HEK293T (cell line): ENCODE measurements at regions not wholly inside any gene's neighbourhood (a gene's known extent, or its start where the extent isn't known, plus 50 kb on each side); places are given as distances from the start of the nearest gene placed in this dataset.

Experiments
- BHLHE40 ChIP-seq: fragments of 450-650 bp; IDR thresholded peaks from 2 replicates; pipeline ENCODE4 v1.6.1; 2016; ENCODE audit warnings: mild to moderate bottlenecking, moderate library complexity, borderline replicate concordance
- CTBP1 ChIP-seq: fragments of 450-650 bp; IDR thresholded peaks from 2 replicates; pipeline ENCODE4 v1.6.1; 2016; ENCODE audit warnings: borderline replicate concordance
- ELF4 ChIP-seq: fragments of 450-650 bp; IDR thresholded peaks from 2 replicates; pipeline ENCODE4 v1.6.1; 2017; ENCODE audit warnings: antibody characterized with exemption
- FOXA1 ChIP-seq: fragments of 450-650 bp; IDR thresholded peaks from 2 replicates; pipeline ENCODE4 v1.6.1; 2016; ENCODE audit warnings: mild to moderate bottlenecking
- HDGF ChIP-seq: fragments of 450-650 bp; IDR thresholded peaks from 2 replicates; pipeline ENCODE4 v1.6.1; 2017; ENCODE audit warnings: antibody characterized with exemption, borderline replicate concordance
- L3MBTL2 ChIP-seq: fragments of 450-650 bp; conservative IDR thresholded peaks from 2 replicates; pipeline ENCODE4 v1.6.1; 2016; ENCODE audit warnings: mild to moderate bottlenecking
- LEF1 ChIP-seq: fragments of 450-650 bp; IDR thresholded peaks from 2 replicates; pipeline ENCODE4 v1.6.1; 2017; ENCODE audit warnings: mild to moderate bottlenecking, borderline replicate concordance
- NFRKB ChIP-seq: fragments of 450-650 bp; IDR thresholded peaks from 2 replicates; pipeline ENCODE4 v1.6.1; 2016; ENCODE audit warnings: mild to moderate bottlenecking, moderate library complexity
- TARDBP ChIP-seq: fragments of 450-650 bp; IDR thresholded peaks from 2 replicates; pipeline ENCODE4 v1.6.1; 2016
- ZNF384 ChIP-seq: fragments of 450-650 bp; IDR thresholded peaks from 2 replicates; pipeline ENCODE4 v1.6.1; 2016

- TF ChIP-seq CTBP1 (no peak), ZNF384 (no peak), BHLHE40 (no peak), HDGF (no peak), ELF4 (no peak), TARDBP (no peak), L3MBTL2 (no peak), FOXA1 (no peak), NFRKB (no peak), LEF1 (no peak)
Observed at GRCh38 chr3:159855599-159856346, 132.9 kb upstream of the IL12A start.
